ENCODE measurements at regions not wholly inside any gene's neighbourhood (a gene's known extent, or its start where the extent isn't known, plus 50 kb on each side); places are given as distances from the start of the nearest gene placed in this dataset.

DNA sequence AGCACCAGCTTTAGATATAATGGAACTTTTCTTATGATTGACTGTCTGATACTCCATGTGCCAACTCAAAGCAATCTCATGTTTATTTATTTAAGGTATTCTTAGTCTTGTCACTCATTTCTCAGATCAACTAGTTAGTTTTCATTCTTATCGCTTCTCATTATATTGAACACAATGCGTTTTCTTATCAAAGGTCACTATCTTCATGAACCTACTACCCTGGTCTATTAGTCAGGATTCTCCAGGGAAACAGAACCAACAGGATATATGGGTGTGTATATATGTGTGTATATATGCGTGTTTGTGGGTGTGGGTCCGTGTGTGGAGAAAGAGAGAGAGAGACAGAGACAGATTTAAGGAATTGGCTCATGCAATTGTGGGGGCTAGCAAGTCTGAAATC, 619.9 kb downstream of the ZEB2 start:
- Histone ChIP-seq H2AFZ (ENCODE audit: low read depth, low read length) (no peak overlapping the region; the same call in 1 of the 2 replicates), H3K4me3 (no peak overlapping the region), H3K36me3 (ENCODE audit: control insufficient read depth, insufficient read depth, low read length) (no peaks in the 10 kb centered on the region), H3K27me3 (ENCODE audit: control insufficient read depth in 2 of 2, insufficient read depth in 2 of 2, low read length in 2 of 2) (no peaks in the 10 kb centered on the region), H3K9me3 (replicated peaks; ENCODE audit: control insufficient read depth, insufficient read depth, low read depth, low read length) (no peaks in the 10 kb centered on the region), H3K9me1 (ENCODE audit: control insufficient read depth, insufficient read depth, low read length) (no peaks in the 10 kb centered on the region), H3K4me1 (replicated peaks in 1 of 2; ENCODE audit: control insufficient read depth in 2 of 2, insufficient read depth in 2 of 2, low read length in 2 of 2) (no peaks in the 10 kb centered on the region), H3K9ac (ENCODE audit: insufficient read depth in 1 of 2, low read depth in 2 of 2, low read length in 2 of 2) (no peak overlapping the region), H3K27ac (ENCODE audit: extremely low read depth, low read depth, low read length) (no peak overlapping the region), H4K20me1 (replicated peaks; ENCODE audit: control insufficient read depth, insufficient read depth, low read length) (no peaks in the 10 kb centered on the region), H3K4me2 (ENCODE audit: insufficient read depth, low read length) (no peak overlapping the region), H3K79me2 (ENCODE audit: control insufficient read depth, insufficient read depth, low read length) (no peaks in the 10 kb centered on the region)
- WGBS (ENCODE audit: insufficient coverage, low coverage, missing lambda C conversion rate), result 44% methylated on average over 4 of the region's 4 CpGs
- no TSS peak for BruUV-seq (replicated peaks)
- ATAC-seq (no peak), FAIRE-seq (no peak), DNase-seq (ENCODE audit: extremely low read depth in 1 of 4, low spot score in 3 of 4) (no peak)
- in situ Hi-C loops (cut with MboI) (no loop called here), intact Hi-C loops (cut with micrococcal nuclease) (no loop called here)
- no peak for TF ChIP-seq SMAD3 (CRISPR knock-in tag; conservative IDR thresholded peaks at IDR 0.05)
- CTCF ChIA-PET (ENCODE audit: low intra/inter-chr PET ratio), result no interaction called here
- POLR2A ChIA-PET, result interaction anchor here (0.7 kb wide), 1 partner anchor 227 kb away, joined by 3 read pairs; no protein-coding TSS in a partner anchor

DNA sequence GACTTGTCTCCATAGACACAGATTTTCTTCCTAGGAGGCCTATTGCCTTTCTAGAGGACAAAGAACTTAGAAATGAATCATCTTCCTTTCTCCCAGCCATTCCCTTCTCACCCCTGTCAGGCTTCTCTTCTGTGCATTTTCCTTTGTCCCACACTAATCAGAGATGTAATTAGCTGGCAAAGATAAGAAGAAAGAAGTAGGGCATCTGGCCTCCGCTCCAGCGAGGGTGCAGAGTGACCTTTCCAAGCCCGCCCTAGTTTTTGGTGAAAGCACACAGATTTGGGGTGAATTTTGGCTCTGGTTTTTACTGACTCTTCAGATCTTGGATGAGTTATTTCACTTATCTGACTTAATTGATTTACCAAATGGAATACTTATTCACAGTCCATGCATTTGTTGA, 626.5 kb downstream of the ZEB2 start:
- ChIA-PET CTCF (ENCODE audit: low intra/inter-chr PET ratio) (no interaction called here), POLR2A (no interaction called here)
- no TSS peak for BruUV-seq (replicated peaks)
- no peak overlapping the region for H3K4me3 ChIP-seq
- no peaks in the 10 kb centered on the region for H3K36me3 ChIP-seq (ENCODE audit: control insufficient read depth, insufficient read depth, low read length)
- no peak overlapping the region for H3K9ac ChIP-seq (ENCODE audit: insufficient read depth in 1 of 2, low read depth in 2 of 2, low read length in 2 of 2)
- FAIRE-seq, result no peak
- WGBS (ENCODE audit: insufficient coverage, low coverage, missing lambda C conversion rate), result 23% methylated on average over 3 of the region's 3 CpGs
- no peaks in the 10 kb centered on the region for H3K4me1 ChIP-seq (replicated peaks in 1 of 2; ENCODE audit: control insufficient read depth in 2 of 2, insufficient read depth in 2 of 2, low read length in 2 of 2)
- H3K79me2 ChIP-seq (ENCODE audit: control insufficient read depth, insufficient read depth, low read length), result no peaks in the 10 kb centered on the region
- no peaks in the 10 kb centered on the region for H4K20me1 ChIP-seq (replicated peaks; ENCODE audit: control insufficient read depth, insufficient read depth, low read length)
- H2AFZ ChIP-seq (ENCODE audit: low read depth, low read length), result no peak overlapping the region
- no peaks in the 10 kb centered on the region for H3K27me3 ChIP-seq (ENCODE audit: control insufficient read depth in 2 of 2, insufficient read depth in 2 of 2, low read length in 2 of 2)
- DNase-seq (ENCODE audit: extremely low read depth in 1 of 4, low spot score in 3 of 4), result no peak
- intact Hi-C loops (cut with micrococcal nuclease), result no loop called here
- H3K4me2 ChIP-seq (ENCODE audit: insufficient read depth, low read length), result no peak overlapping the region
- ATAC-seq, result no peak
- no peak overlapping the region for H3K27ac ChIP-seq (ENCODE audit: extremely low read depth, low read depth, low read length)
- no peaks in the 10 kb centered on the region for H3K9me1 ChIP-seq (ENCODE audit: control insufficient read depth, insufficient read depth, low read length)
- in situ Hi-C loops (cut with MboI), result no loop called here
- no peaks in the 10 kb centered on the region for H3K9me3 ChIP-seq (replicated peaks; ENCODE audit: control insufficient read depth, insufficient read depth, low read depth, low read length)
- TF ChIP-seq EP400 (IDR thresholded peaks at IDR 0.05) (no peak), ZNF274 (IDR thresholded peaks at IDR 0.05; ENCODE audit: borderline replicate concordance, low read depth, low read length) (no peak), NELFE (IDR thresholded peaks at IDR 0.05; ENCODE audit: insufficient read depth, insufficient read length) (no peak), CBFB (CRISPR knock-in tag; IDR thresholded peaks at IDR 0.05) (no peak), ZNF695 (CRISPR knock-in tag; IDR thresholded peaks at IDR 0.05) (no peak), EHMT2 (IDR thresholded peaks at IDR 0.05) (no peak), SOX6 (IDR thresholded peaks at IDR 0.05) (no peak), KAT8 (IDR thresholded peaks at IDR 0.05; ENCODE audit: low read depth) (no peak), ZNF609 (CRISPR knock-in tag; IDR thresholded peaks at IDR 0.05; ENCODE audit: borderline replicate concordance) (no peak), ZNF146 (CRISPR knock-in tag; IDR thresholded peaks at IDR 0.05; ENCODE audit: unreplicated experiment) (no peak)
- TF ChIP-seq, protein P1, sequence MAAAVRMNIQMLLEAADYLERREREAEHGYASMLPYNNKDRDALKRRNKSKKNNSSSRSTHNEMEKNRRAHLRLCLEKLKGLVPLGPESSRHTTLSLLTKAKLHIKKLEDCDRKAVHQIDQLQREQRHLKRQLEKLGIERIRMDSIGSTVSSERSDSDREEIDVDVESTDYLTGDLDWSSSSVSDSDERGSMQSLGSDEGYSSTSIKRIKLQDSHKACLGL (CRISPR knock-in tag; IDR thresholded peaks at IDR 0.05; ENCODE audit: borderline replicate concordance, poor library complexity, severe bottlenecking), result no peak
